ENCODE measurements at regions not wholly inside any gene's neighbourhood (a gene's known extent, or its start where the extent isn't known, plus 50 kb on each side); places are given as distances from the start of the nearest gene placed in this dataset.

DNA sequence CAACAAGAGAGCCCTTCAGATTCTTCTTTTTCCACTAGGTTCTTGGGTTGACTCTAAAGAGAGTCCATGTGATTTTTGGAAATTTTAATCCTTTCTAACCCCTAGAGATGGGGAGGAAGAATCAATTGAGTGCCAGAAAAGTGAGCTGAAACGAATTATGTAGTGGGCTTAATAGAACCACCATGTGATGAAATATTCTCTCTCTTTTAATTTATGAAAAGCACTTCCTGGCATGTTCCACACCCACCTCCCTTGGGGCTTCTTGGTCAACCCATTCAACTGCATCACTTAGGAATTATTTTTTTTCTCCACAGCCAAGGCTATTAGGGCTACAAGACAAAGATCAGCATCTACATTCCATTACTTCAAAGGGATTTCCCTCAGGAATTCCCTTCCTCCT is 79.6 kb downstream of the ZC3H11B start:
- TF ChIP-seq POLR2A (IDR thresholded peaks at IDR 0.05): no peak
- no peak for TF ChIP-seq CTCF (IDR thresholded peaks at IDR 0.05)
